Activated CD4-positive, alpha-beta T cell treated with anti-CD3 and anti-CD28 coated beads, Interleukin-2, Interleukin-4, amounts not matched to agents 100 ng/mL and 50 ng/mL, durations not matched to agents 16 hours and 8 hours (primary cell): ENCODE measurements at regions not wholly inside any gene's neighbourhood (a gene's known extent, or its start where the extent isn't known, plus 50 kb on each side); places are given as distances from the start of the nearest gene placed in this dataset.

ENCODE experiments used
- DNase-seq: peaks from one replicate; pipeline ENCODE4 v3.0.0-alpha.2; 2020; ENCODE audit warnings: low spot score

- no peak for DNase-seq
Observed at GRCh38 chr13:109644069-109644750, 142.2 kb downstream of the IRS2 start.

DNA sequence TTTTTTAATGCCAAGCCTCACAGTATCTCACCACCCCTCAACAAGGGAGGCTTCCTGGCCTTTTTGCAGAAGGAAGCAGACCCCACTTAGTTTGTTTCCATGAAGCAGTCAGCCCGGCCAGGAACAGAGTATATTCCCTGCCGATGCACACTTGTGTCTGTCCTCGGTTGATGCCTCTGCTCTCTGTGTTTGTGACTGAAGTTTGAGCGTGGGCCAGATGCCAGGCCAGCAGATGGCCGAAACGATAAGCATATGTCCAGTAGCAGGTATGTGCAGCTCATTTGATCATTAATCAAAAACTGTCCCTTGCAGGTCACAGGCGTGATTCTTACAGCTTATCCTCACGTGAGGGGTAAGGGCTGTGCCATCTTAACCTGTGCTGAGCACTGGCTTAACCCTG is 144.0 kb downstream of the IRS2 start:
- DNase-seq, result no peak

DNA sequence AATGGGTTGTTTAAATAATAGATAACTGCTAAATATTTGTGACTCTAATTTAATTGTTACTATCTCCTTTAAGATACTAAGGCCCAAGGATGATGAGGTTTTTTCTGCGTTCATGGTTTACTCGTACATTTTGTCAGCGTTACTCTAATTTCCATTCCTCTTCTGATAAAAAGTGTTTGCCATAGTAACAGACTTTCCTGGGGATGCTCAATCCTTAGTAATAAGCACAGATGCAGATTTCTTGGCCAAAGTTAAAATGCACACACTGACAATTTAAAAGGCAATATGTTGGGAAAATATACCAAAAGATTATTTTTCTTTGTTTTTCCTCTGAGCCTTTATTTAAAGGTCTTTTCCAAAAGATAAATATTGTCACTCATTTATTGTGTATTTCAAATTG is 149.6 kb downstream of the IRS2 start:
- no peak for DNase-seq

GRCh38 chr13:109631069-109631468 is 155.3 kb downstream of the IRS2 start:
- DNase-seq, result no peak

DNA sequence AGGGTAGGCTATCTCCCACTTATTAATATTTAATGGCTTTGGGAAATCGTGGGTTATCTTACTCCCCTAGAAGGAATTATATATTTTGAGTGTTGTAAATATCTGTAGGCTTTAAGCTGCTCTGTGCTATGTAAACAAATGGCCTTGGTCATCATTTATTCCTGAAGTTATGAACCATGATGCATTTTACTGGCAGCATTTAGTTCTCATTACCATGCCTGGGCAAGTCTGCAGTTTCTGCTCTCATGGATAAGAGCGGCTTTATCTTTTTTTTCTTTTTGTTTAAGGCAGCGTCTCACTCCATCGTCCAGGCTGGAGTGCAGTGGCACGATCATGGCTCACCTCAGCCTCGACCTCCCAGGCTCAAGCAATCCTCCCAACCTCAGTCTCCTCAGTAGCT is 156.1 kb downstream of the IRS2 start:
- no peak for DNase-seq

GRCh38 chr13:109629737-109630136 is 156.6 kb downstream of the IRS2 start:
- no peak for DNase-seq

DNA sequence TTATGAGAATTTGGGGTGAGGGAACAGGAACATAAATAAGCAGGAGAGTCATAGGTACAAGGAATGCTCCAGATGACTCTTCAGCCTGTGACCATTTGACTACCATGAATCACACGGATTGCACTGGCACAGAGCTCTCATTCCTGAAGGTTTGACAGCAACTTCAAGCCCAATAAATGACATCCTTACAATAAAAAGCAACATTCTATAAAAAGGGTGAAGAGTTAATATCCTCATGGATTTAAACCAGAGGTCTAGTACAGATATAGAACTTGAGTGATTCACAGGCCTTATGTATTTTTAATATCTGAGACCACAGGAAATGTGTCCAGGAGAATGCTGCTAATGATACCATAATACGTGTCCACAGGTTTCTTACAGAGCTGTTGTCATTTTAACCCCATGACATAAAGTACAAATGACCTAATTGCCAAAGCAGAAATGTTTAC is 158.1 kb downstream of the IRS2 start:
- no peak for DNase-seq

DNA sequence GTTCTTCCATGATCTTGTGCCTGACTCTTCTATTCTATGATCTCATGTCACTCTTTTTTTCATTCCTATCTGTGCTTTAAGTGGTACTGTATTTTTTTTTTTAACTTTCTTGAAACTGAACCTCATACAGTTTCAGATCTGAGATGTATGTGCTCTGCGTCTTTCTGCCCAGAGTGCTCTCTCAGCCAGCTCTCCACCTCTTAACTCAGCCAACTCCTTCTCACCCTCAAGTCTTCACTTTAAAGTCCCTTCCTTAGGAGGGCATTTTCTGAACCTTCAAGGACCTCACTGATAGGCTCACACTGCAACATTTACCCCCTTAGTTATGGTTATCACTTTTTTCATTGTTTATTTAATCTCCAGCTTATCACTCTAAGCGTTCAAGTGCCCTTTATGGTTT is 158.7 kb downstream of the IRS2 start:
- no peak for DNase-seq

GRCh38 chr13:109626386-109627171 is 159.8 kb downstream of the IRS2 start:
- DNase-seq, result no peak

- DNase-seq, result no peak
Observed at GRCh38 chr13:109625156-109625555, 161.2 kb downstream of the IRS2 start.

DNA sequence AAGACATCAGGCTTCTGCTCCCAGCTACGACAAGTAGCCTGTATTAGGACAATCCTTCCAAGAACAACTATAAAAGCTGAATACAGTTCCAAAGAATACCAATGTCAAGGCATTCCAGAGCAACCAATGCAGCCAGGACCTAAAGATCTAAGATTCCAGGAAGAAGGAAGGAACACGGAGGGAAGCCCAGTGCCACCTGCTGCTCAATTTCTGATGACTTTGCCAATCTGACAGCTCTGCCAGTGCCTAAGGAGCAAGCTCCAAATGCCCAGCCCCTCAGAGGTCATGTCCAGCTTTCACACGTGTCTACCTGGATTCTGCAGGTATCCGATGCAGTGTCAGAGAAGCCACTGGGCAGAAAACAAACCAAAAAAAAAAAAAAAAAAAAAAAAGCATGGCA is 164.4 kb downstream of the IRS2 start:
- no peak for DNase-seq

GRCh38 chr13:109615721-109616420 is 170.5 kb downstream of the IRS2 start:
- no peak for DNase-seq

GRCh38 chr13:109611912-109612691 is 174.3 kb downstream of the IRS2 start:
- DNase-seq, result no peak

- no peak for DNase-seq
Observed at GRCh38 chr13:109610517-109610916, 175.9 kb downstream of the IRS2 start.

DNA sequence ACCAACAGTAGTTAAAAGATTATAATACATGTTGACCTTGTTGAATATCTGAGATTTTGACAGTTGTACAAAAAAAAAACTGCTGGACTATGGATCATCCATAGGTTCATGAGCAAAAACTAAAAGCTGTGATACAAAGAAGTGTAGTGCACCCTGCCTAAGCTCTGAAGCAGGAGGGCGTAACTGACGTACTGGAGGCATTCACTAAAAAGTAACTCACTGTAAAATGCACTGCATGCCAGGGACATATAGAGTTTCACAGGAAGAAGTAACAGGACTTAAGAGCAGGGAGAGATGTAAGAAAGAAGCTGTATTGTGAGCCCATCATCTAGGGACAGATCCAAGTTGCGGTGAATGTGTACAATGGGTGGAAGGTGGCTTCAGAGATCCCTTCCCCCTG is 177.9 kb downstream of the IRS2 start:
- no peak for DNase-seq

GRCh38 chr13:109608059-109608458 is 178.3 kb downstream of the IRS2 start:
- DNase-seq, result no peak

DNA sequence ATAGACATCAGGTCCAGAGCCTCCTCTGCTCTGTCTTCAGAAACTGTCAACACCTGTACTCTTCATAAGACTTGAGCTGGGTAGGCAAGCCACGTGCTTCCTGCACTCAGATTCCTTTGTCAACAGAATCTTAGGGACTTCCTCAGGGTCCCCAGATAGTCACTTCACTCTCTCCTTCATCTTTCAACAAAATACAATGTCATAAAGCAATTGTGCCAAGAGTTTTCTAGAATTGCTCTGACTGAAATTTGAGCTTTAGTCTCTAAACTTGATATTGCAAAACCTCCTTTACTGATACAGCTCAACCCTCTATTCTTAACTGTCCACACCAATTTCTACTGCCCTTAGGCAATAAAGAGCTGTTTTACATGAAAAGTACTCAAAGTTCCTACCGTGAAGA is 179.9 kb downstream of the IRS2 start:
- no peak for DNase-seq

GRCh38 chr13:109605846-109606245 is 180.5 kb downstream of the IRS2 start:
- DNase-seq, result no peak

DNA sequence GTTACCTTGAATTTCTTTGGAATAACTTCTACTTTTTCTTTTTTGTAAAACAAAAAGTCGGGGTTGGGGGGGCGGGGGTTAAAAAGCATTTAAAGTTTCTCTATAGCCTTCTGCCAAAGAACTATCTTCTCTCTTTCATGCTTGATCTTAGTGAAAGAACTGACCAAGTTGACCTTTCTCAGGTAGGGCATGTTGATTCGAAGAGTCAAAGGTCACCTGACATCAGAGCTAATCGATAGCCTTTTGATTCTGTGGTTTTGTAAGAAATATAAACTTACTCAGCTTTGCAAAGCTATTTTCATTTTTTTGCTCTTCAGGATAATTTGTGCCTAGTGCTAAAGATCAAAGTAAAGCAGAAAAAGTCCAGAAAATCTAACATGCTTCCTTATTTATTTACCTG is 181.5 kb downstream of the IRS2 start:
- DNase-seq, result no peak

DNA sequence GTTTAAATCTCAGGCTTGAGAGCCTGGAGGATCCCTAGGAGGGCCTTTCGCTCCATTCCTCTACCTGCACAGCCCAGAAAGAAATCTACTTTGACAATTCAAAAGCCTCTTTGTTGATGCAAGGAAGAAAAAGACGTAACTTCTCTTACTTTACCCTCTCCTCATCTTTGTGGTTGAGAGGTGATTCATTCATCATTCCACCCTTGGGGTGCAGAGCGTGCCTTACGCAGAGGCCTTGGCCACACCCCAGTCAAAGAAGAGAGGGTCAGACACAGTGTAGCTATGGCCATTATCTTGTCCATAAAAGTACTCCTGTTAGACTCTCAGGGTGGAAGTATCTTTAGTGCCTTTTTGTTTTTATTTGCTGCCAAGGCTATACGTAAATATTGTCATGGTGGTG is 184.0 kb downstream of the IRS2 start:
- no peak for DNase-seq

DNA sequence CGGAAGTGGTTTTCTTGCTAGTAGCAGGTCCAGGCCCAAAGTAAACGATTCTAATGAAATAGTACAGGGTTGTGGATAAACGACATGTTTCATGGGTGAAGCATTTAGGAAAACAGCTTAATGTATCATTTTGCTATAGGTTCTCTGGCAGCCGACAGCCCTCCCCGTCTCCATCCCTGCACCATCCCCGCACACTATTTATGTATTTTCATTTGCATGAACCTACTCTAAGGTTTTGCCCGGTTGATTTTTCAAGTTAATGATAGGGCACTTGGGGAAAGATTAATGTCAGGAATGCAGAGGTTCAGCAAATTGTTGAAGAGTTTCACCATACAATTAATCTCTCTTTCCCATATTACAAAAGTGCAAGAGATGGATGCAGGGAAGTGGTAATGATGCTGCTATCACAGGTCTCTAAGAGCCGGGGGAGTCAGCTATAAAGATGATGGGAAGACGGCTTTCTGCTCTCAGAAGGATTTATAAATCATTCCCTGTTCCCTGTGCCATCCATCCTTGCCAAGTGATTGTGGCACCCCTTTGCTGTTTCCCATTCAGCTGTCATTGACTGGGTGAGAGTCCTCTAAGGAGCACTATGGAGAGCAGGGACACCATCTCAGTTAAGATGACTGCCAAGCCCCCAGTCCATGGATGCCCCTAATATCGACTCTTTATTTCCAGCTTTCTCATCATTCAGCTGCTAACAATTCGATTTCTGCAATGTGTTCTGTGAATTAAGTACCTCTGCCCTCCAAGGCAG is 186.3 kb downstream of the IRS2 start:
- no peak for DNase-seq

DNA sequence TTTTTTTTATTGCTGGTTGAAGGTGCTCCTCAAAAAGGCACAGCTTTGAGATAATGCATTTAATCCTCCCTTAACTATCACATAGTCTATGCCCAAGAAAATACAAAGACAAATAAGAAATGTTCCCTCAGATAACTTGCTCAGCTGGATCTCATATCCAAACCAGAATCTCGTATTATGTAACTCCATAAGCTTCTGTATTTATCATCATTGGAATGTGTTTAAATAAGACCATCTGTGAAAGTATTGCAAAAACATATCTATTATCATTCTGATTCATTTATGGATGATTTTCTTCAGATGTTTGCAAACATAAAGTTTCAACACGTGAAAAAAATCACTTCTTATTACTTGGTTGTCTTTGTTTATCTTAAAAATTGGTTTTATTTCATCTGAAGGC is 190.9 kb downstream of the IRS2 start:
- DNase-seq, result no peak
